Stomach (tissue), 4 donors: ENCODE measurements at regions not wholly inside any gene's neighbourhood (a gene's known extent, or its start where the extent isn't known, plus 50 kb on each side); places are given as distances from the start of the nearest gene placed in this dataset.

ENCODE experiments used
- EP300 ChIP-seq: sonication (generic); formaldehyde crosslinking; IDR thresholded peaks from one replicate; pipeline ENCODE4 v1.6.1; 2017; ENCODE audit warnings: antibody characterized with exemption
- POLR2A ChIP-seq, 4 donors: fragments of 450-650 bp; IDR thresholded peaks; one replicate each; pipeline ENCODE4 v1.6.1; 2016; ENCODE audit warnings: antibody characterized with exemption in 4 of 4, control low read depth in 2 of 4, mild to moderate bottlenecking in 1 of 4, moderate library complexity in 1 of 4
- TF ChIP-seq, protein P1 (sequence below), 7 experiments: fragments of 450-650 bp in 4 of 7; fragments of 200-600 bp in 3 of 7; sonication (generic) in 3 of 7; IDR thresholded peaks; one replicate each; pipeline ENCODE4 v1.5.1; 2016 to 2019; ENCODE audit warnings: antibody characterized with exemption in 7 of 7, control low read depth in 2 of 7, mild to moderate bottlenecking in 1 of 7

DNA sequence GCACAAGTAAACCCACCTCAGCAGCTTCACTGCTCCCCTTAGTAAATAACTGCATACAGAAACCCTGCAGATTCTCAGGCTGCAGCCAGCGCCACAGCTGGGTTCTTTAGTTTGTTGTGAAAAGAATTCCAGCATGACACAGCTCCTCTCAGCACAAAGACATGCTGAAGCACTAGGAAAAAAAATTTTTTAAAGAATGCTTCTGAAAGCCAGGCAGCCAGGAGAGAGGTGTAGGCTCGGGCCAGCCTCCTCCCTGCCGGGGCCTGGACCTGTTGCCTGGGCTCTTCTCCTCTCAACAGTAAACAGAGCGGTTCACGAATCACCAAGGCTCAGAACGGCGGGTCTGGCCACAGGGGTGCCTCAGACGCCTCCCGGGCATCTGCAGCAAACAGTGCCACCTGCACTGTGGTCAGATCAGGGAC, 95.7 kb upstream of the POU3F3 start:
- TF ChIP-seq, protein P1, sequence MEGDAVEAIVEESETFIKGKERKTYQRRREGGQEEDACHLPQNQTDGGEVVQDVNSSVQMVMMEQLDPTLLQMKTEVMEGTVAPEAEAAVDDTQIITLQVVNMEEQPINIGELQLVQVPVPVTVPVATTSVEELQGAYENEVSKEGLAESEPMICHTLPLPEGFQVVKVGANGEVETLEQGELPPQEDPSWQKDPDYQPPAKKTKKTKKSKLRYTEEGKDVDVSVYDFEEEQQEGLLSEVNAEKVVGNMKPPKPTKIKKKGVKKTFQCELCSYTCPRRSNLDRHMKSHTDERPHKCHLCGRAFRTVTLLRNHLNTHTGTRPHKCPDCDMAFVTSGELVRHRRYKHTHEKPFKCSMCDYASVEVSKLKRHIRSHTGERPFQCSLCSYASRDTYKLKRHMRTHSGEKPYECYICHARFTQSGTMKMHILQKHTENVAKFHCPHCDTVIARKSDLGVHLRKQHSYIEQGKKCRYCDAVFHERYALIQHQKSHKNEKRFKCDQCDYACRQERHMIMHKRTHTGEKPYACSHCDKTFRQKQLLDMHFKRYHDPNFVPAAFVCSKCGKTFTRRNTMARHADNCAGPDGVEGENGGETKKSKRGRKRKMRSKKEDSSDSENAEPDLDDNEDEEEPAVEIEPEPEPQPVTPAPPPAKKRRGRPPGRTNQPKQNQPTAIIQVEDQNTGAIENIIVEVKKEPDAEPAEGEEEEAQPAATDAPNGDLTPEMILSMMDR (IDR thresholded peaks at IDR 0.05), result no peak
- TF ChIP-seq EP300 (no peak), POLR2A (IDR thresholded peaks at IDR 0.05) (no peak)
